ENCODE measurements at regions not wholly inside any gene's neighbourhood (a gene's known extent, or its start where the extent isn't known, plus 50 kb on each side); places are given as distances from the start of the nearest gene placed in this dataset.

GRCh38 chr2:37583867-37584266 is 87.6 kb downstream of the CDC42EP3 start:
- Mint-ChIP-seq H3K36me3 (ENCODE audit: low read depth) (peaks cover 2% of the 10 kb centered on the region), H3K4me3 (no peak overlapping the region), H3K9me3 (peaks cover 10% of the 10 kb centered on the region), H3K27me3 (no peaks in the 10 kb centered on the region), H3K27ac (peak overlapping the region; percentile 81), H3K4me1 (ENCODE audit: low read depth) (peaks cover 78% of the 10 kb centered on the region)
- no peak for TF ChIP-seq CTCF (IDR thresholded peaks at IDR 0.05)
- POLR2A ChIA-PET, result interaction anchor here (1.1 kb wide), 1 partner anchor 128 kb away, joined by 3 read pairs; no protein-coding TSS in a partner anchor
- intact Hi-C loops (cut with micrococcal nuclease), result no loop called here
- ATAC-seq (no peak), DNase-seq (no peak)
- CTCF ChIA-PET, result interaction anchor here (2.0 kb wide), 1 partner anchor 64 kb away, joined by 7 read pairs; no protein-coding TSS in a partner anchor

- Mint-ChIP-seq H3K36me3 (ENCODE audit: low read depth) (no peaks in the 10 kb centered on the region), H3K4me1 (ENCODE audit: low read depth) (peaks cover 88% of the 10 kb centered on the region), H3K27me3 (no peaks in the 10 kb centered on the region), H3K27ac (peak overlapping the region; percentile 94), H3K4me3 (peak overlapping the region; percentile 60), H3K9me3 (peaks cover under 1% of the 10 kb centered on the region)
- intact Hi-C loops (cut with micrococcal nuclease), result loop anchor here (5.0 kb wide), 1 partner anchor 52 kb away; no protein-coding TSS in a partner anchor
- CTCF ChIA-PET, result interaction anchor here (1.4 to 2.9 kb wide), 2 partner anchors 39 to 292 kb away, joined by 4 to 14 read pairs; no protein-coding TSS in a partner anchor
- DNase-seq (peak; percentile 66), ATAC-seq (peak; percentile 5)
- POLR2A ChIA-PET, result interaction anchor here (0.7 to 5.3 kb wide), 5 partner anchors 12 to 49 kb away, joined by 3 to 28 read pairs (median 4); no protein-coding TSS in a partner anchor
- no peak for TF ChIP-seq CTCF (IDR thresholded peaks at IDR 0.05)
Observed at GRCh38 chr2:37585295-37585908, 86.0 kb downstream of the CDC42EP3 start.

- intact Hi-C loops (cut with micrococcal nuclease), result loop anchor here (5.0 kb wide), 1 partner anchor 51 kb away; no protein-coding TSS in a partner anchor
- Mint-ChIP-seq H3K9me3 (no peaks in the 10 kb centered on the region), H3K4me1 (ENCODE audit: low read depth) (peaks cover 91% of the 10 kb centered on the region), H3K4me3 (peak overlapping the region; percentile 40), H3K36me3 (ENCODE audit: low read depth) (no peaks in the 10 kb centered on the region), H3K27me3 (no peaks in the 10 kb centered on the region), H3K27ac (peak overlapping the region; percentile 85)
- DNase-seq (peak; percentile 84), ATAC-seq (peak; percentile 76)
- ChIA-PET CTCF (interaction anchor here (1.4 to 2.9 kb wide), 4 partner anchors 13 to 291 kb away, joined by 3 to 14 read pairs (median 4); no protein-coding TSS in a partner anchor), POLR2A (interaction anchor here (0.7 to 5.3 kb wide), 6 partner anchors 12 to 50 kb away, joined by 3 to 28 read pairs (median 4); no protein-coding TSS in a partner anchor)
- no peak for TF ChIP-seq CTCF (IDR thresholded peaks at IDR 0.05)
Observed at GRCh38 chr2:37585982-37586621, 85.3 kb downstream of the CDC42EP3 start.

GRCh38 chr2:37586663-37587317 is 84.7 kb downstream of the CDC42EP3 start:
- ATAC-seq, result peak; percentile 3
- no peak for TF ChIP-seq CTCF (IDR thresholded peaks at IDR 0.05)
- CTCF ChIA-PET, result interaction anchor here (1.2 to 2.9 kb wide), 6 partner anchors 12 to 291 kb away, joined by 3 to 14 read pairs (median 4); no protein-coding TSS in a partner anchor
- H3K36me3 Mint-ChIP-seq (ENCODE audit: low read depth), result no peaks in the 10 kb centered on the region
- peak overlapping the region; percentile 40 for H3K4me3 Mint-ChIP-seq
- no peaks in the 10 kb centered on the region for H3K27me3 Mint-ChIP-seq
- intact Hi-C loops (cut with micrococcal nuclease), result loop anchor here (5.0 kb wide), 1 partner anchor 51 kb away; no protein-coding TSS in a partner anchor
- no peak for DNase-seq
- POLR2A ChIA-PET, result interaction anchor here (0.9 to 5.3 kb wide), 5 partner anchors 13 to 70 kb away, joined by 3 to 28 read pairs (median 4); no protein-coding TSS in a partner anchor
- H3K9me3 Mint-ChIP-seq, result no peaks in the 10 kb centered on the region
- peaks cover 90% of the 10 kb centered on the region for H3K4me1 Mint-ChIP-seq (ENCODE audit: low read depth)
- H3K27ac Mint-ChIP-seq, result peak overlapping the region; percentile 85
